ENCODE measurements at regions not wholly inside any gene's neighbourhood (a gene's known extent, or its start where the extent isn't known, plus 50 kb on each side); places are given as distances from the start of the nearest gene placed in this dataset.
"Not testable (repeated sequence)": the region's sequence is repeated elsewhere in the genome, so short reads cannot be mapped to it uniquely, and the experiment has no call there.

- Mint-ChIP-seq H3K36me3 (peaks cover 0 to 28% (median 0%) of the 10 kb centered on the region in 3 donors), H3K27ac (no peak overlapping the region), H3K27me3 (peaks cover 14 to 55% (median 20%) of the 10 kb centered on the region in 5 donors), H3K9me3 (peaks cover 7 to 35% (median 11%) of the 10 kb centered on the region in 9 donors), H3K4me3 (no peak overlapping the region), H3K4me1 (no peaks in the 10 kb centered on the region)
- ATAC-seq (no peak), DNase-seq (no peak)
- POLR2A ChIA-PET: no interaction called here
Measured at GRCh38 chr7:104264285-104264684, 56.5 kb upstream of the ORC5 start.

- ATAC-seq (no peak), DNase-seq (no peak)
- H3K36me3 Mint-ChIP-seq: peaks cover 0 to 21% (median 0%) of the 10 kb centered on the region in 3 donors
- peaks cover 8 to 36% (median 15%) of the 10 kb centered on the region in 5 donors for H3K27me3 Mint-ChIP-seq
- H3K27ac Mint-ChIP-seq: no peak overlapping the region
- H3K4me1 Mint-ChIP-seq: no peaks in the 10 kb centered on the region
- POLR2A ChIA-PET: no interaction called here
- peaks cover 7 to 27% (median 8%) of the 10 kb centered on the region in 9 donors for H3K9me3 Mint-ChIP-seq
- H3K4me3 Mint-ChIP-seq: no peak overlapping the region
Measured at GRCh38 chr7:104267701-104268368, 60.0 kb upstream of the ORC5 start.

- Mint-ChIP-seq H3K4me1 (no peaks in the 10 kb centered on the region), H3K9me3 (peaks cover 0 to 18% (median 10%) of the 10 kb centered on the region in 9 donors), H3K36me3 (peaks cover 0 to 7% (median 0%) of the 10 kb centered on the region in 3 donors), H3K4me3 (no peak overlapping the region), H3K27ac (no peak overlapping the region), H3K27me3 (peaks cover 18 to 52% (median 27%) of the 10 kb centered on the region in 5 donors)
- DNase-seq: no peak
- POLR2A ChIA-PET: no interaction called here
- ATAC-seq: no peak
Measured at GRCh38 chr7:104271948-104272347, 56.5 kb upstream of the LHFPL3 start.

GRCh38 chr7:104272767-104273384 lies 55.5 kb upstream of the LHFPL3 start:
- Mint-ChIP-seq H3K27ac (no peak overlapping the region), H3K27me3 (peaks cover 14 to 52% (median 26%) of the 10 kb centered on the region in 5 donors), H3K36me3 (peaks cover 0 to 7% (median 0%) of the 10 kb centered on the region in 3 donors), H3K9me3 (peaks cover 0 to 21% (median 10%) of the 10 kb centered on the region in 9 donors), H3K4me1 (no peaks in the 10 kb centered on the region), H3K4me3 (no peak overlapping the region)
- ATAC-seq (no peak), DNase-seq (no peak)
- POLR2A ChIA-PET: no interaction called here

- DNase-seq: no peak
Measured at GRCh38 chr7:104275900-104276299, 52.5 kb upstream of the LHFPL3 start.

GRCh38 chr7:104276730-104277129 lies 51.7 kb upstream of the LHFPL3 start:
- peaks cover 0 to 11% (median 4%) of the 10 kb centered on the region in 3 donors for H3K36me3 Mint-ChIP-seq
- DNase-seq, H3K4me3 Mint-ChIP-seq, POLR2A ChIA-PET, H3K27ac Mint-ChIP-seq, ATAC-seq, H3K4me1 Mint-ChIP-seq: not testable (repeated sequence)
- H3K27me3 Mint-ChIP-seq: peaks cover 9 to 32% (median 17%) of the 10 kb centered on the region in 5 donors
- peaks cover 0 to 34% (median 10%) of the 10 kb centered on the region in 9 donors for H3K9me3 Mint-ChIP-seq

More at GRCh38 chr7:104275900-104276299, 52.5 kb upstream of the LHFPL3 start:
- Mint-ChIP-seq H3K4me1 (no peaks in the 10 kb centered on the region), H3K4me3 (no peak overlapping the region), H3K9me3 (peaks cover 0 to 32% (median 10%) of the 10 kb centered on the region in 9 donors), H3K36me3 (peaks cover 0 to 11% (median 4%) of the 10 kb centered on the region in 3 donors), H3K27me3 (peaks cover 9 to 32% (median 17%) of the 10 kb centered on the region in 5 donors), H3K27ac (no peak overlapping the region)
- POLR2A ChIA-PET: no interaction called here
- no peak for ATAC-seq

Measured in naive thymus-derived CD8-positive, alpha-beta T cell (primary cell).